ENCODE measurements at regions not wholly inside any gene's neighbourhood (a gene's known extent, or its start where the extent isn't known, plus 50 kb on each side); places are given as distances from the start of the nearest gene placed in this dataset.
"Not testable (repeated sequence)": the region's sequence is repeated elsewhere in the genome, so short reads cannot be mapped to it uniquely, and the experiment has no call there.

GRCh38 chr6:86283596-86283995 is 640.9 kb upstream of the SYNCRIP start:
- not testable (repeated sequence) for H3K4me1 ChIP-seq (ENCODE audit: control insufficient read depth in 2 of 2, insufficient read depth in 2 of 2, low read length in 1 of 2); H3K36me3 ChIP-seq (ENCODE audit: control insufficient read depth in 2 of 2, insufficient read depth in 2 of 2, low read length in 1 of 2); H3K27ac ChIP-seq (ENCODE audit: low read depth in 2 of 2, low read length in 1 of 2); H3K9me3 ChIP-seq (ENCODE audit: control insufficient read depth in 2 of 2, insufficient read depth in 1 of 2, low read depth in 1 of 2, low read length in 1 of 2); H3K4me3 ChIP-seq (ENCODE audit: low read depth in 1 of 2, low read length in 2 of 2); H3K27me3 ChIP-seq (ENCODE audit: control insufficient read depth in 1 of 2, insufficient read depth in 2 of 2, low read length in 2 of 2)
- WGBS, 2 donors = 80 to 85% methylated on average over 6 of the region's 6 CpGs

DNA sequence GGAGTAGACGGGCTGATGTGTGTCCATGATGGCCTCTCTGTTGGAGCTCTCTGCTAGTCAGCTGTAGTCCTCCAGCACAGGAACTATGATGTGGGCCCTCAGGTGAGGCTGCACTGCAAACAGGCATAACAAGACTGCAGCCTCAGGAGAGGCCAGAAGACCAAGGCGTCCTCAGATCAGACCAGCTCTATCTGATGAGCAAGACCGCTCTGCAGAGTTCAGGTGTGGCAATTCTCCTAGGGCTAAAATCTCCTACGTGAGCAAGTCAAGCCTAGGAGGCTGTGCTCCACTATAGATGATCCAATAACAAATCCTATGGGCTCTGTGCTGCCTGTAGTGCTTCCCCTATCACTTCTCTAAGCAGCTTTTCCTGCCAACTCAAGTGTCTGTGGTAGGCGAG is 633.4 kb upstream of the SYNCRIP start:
- H3K27ac ChIP-seq (ENCODE audit: low read depth in 2 of 2, low read length in 1 of 2) = no peak overlapping the region
- H3K9me3 ChIP-seq (ENCODE audit: control insufficient read depth in 2 of 2, insufficient read depth in 1 of 2, low read depth in 1 of 2, low read length in 1 of 2) = peaks cover 0 to 3% of the 10 kb centered on the region in 2 donors
- H3K4me1 ChIP-seq (ENCODE audit: control insufficient read depth in 2 of 2, insufficient read depth in 2 of 2, low read length in 1 of 2) = no peaks in the 10 kb centered on the region
- H3K36me3 ChIP-seq (ENCODE audit: control insufficient read depth in 2 of 2, insufficient read depth in 2 of 2, low read length in 1 of 2) = no peaks in the 10 kb centered on the region
- no peaks in the 10 kb centered on the region for H3K27me3 ChIP-seq (ENCODE audit: control insufficient read depth in 1 of 2, insufficient read depth in 2 of 2, low read length in 2 of 2)
- WGBS, 2 donors = 78 to 84% methylated on average over 5 of the region's 5 CpGs
- H3K4me3 ChIP-seq (ENCODE audit: low read depth in 1 of 2, low read length in 2 of 2) = no peak overlapping the region

- Histone ChIP-seq H3K4me1 (ENCODE audit: control insufficient read depth in 2 of 2, insufficient read depth in 2 of 2, low read length in 1 of 2) (no peaks in the 10 kb centered on the region), H3K9me3 (ENCODE audit: control insufficient read depth in 2 of 2, insufficient read depth in 1 of 2, low read depth in 1 of 2, low read length in 1 of 2) (peaks cover 0 to 3% of the 10 kb centered on the region in 2 donors), H3K27me3 (ENCODE audit: control insufficient read depth in 1 of 2, insufficient read depth in 2 of 2, low read length in 2 of 2) (no peaks in the 10 kb centered on the region), H3K27ac (ENCODE audit: low read depth in 2 of 2, low read length in 1 of 2) (no peak overlapping the region), H3K4me3 (ENCODE audit: low read depth in 1 of 2, low read length in 2 of 2) (no peak overlapping the region), H3K36me3 (ENCODE audit: control insufficient read depth in 2 of 2, insufficient read depth in 2 of 2, low read length in 1 of 2) (no peaks in the 10 kb centered on the region)
- 68 to 73% methylated on average over 2 of the region's 2 CpGs for WGBS, 2 donors
Measured at GRCh38 chr6:86273936-86274335, 631.2 kb upstream of the SYNCRIP start.

GRCh38 chr6:86256615-86257187 is 614.0 kb upstream of the SYNCRIP start:
- Histone ChIP-seq H3K4me3 (ENCODE audit: low read depth in 1 of 2, low read length in 2 of 2) (no peak overlapping the region), H3K27ac (ENCODE audit: low read depth in 2 of 2, low read length in 1 of 2) (no peak overlapping the region), H3K36me3 (ENCODE audit: control insufficient read depth in 2 of 2, insufficient read depth in 2 of 2, low read length in 1 of 2) (no peaks in the 10 kb centered on the region), H3K27me3 (ENCODE audit: control insufficient read depth in 1 of 2, insufficient read depth in 2 of 2, low read length in 2 of 2) (no peaks in the 10 kb centered on the region), H3K4me1 (ENCODE audit: control insufficient read depth in 2 of 2, insufficient read depth in 2 of 2, low read length in 1 of 2) (no peaks in the 10 kb centered on the region), H3K9me3 (ENCODE audit: control insufficient read depth in 2 of 2, insufficient read depth in 1 of 2, low read depth in 1 of 2, low read length in 1 of 2) (no peaks in the 10 kb centered on the region)
- 66% methylated on average over 4 of the region's 4 CpGs for WGBS, 2 donors

DNA sequence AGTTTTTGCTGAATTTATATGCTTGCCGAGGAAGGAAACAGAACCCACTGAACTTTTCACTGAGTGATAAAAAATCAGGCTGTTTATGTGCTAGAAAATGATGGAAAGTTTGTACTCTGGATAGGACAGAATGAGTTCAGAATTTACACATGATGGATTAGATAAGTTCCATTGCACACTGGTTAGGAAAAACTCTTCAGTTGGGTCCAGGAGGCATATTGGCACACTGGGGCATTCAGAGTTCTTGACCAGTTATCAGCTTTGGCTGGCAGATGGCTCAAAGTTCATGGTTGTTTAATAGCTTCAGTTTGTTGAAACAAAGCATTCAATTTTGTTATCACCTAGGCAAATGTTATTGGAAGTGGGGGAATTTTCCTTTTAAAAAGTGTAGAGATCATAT is 613.3 kb upstream of the SYNCRIP start:
- Histone ChIP-seq H3K27ac (ENCODE audit: low read depth in 2 of 2, low read length in 1 of 2) (no peak overlapping the region), H3K36me3 (ENCODE audit: control insufficient read depth in 2 of 2, insufficient read depth in 2 of 2, low read length in 1 of 2) (no peaks in the 10 kb centered on the region), H3K4me1 (ENCODE audit: control insufficient read depth in 2 of 2, insufficient read depth in 2 of 2, low read length in 1 of 2) (no peaks in the 10 kb centered on the region), H3K9me3 (ENCODE audit: control insufficient read depth in 2 of 2, insufficient read depth in 1 of 2, low read depth in 1 of 2, low read length in 1 of 2) (no peaks in the 10 kb centered on the region), H3K4me3 (ENCODE audit: low read depth in 1 of 2, low read length in 2 of 2) (no peak overlapping the region), H3K27me3 (ENCODE audit: control insufficient read depth in 1 of 2, insufficient read depth in 2 of 2, low read length in 2 of 2) (no peaks in the 10 kb centered on the region)
- 26 to 59% methylated on average over 1 of the region's 1 CpG for WGBS, 2 donors

DNA sequence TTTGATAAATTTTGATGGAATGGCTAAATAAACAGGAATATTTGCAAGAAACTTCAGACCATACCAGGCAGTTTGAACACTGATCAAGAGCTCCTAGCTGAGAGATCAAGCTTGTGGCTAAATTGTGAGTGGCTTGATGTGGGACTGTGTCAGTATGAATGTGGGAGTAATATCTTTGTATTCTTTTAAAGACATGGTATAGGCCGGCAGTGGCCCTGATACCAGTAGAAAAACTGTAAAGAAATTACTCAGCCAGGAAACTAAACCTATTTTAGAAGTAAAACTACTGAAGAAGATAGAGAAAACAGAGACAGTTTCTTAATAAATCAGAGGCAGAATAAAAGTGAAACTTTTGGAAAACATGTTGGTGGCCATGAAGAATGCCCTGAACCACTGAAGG is 608.4 kb upstream of the SYNCRIP start:
- Histone ChIP-seq H3K27ac (ENCODE audit: low read depth in 2 of 2, low read length in 1 of 2) (no peak overlapping the region), H3K9me3 (ENCODE audit: control insufficient read depth in 2 of 2, insufficient read depth in 1 of 2, low read depth in 1 of 2, low read length in 1 of 2) (no peaks in the 10 kb centered on the region), H3K36me3 (ENCODE audit: control insufficient read depth in 2 of 2, insufficient read depth in 2 of 2, low read length in 1 of 2) (no peaks in the 10 kb centered on the region), H3K4me3 (ENCODE audit: low read depth in 1 of 2, low read length in 2 of 2) (no peak overlapping the region), H3K27me3 (ENCODE audit: control insufficient read depth in 1 of 2, insufficient read depth in 2 of 2, low read length in 2 of 2) (no peaks in the 10 kb centered on the region), H3K4me1 (ENCODE audit: control insufficient read depth in 2 of 2, insufficient read depth in 2 of 2, low read length in 1 of 2) (no peaks in the 10 kb centered on the region)
- WGBS, 2 donors = 74 to 76% methylated on average over 1 of the region's 1 CpG

GRCh38 chr6:86217906-86218305 is 575.2 kb upstream of the SYNCRIP start:
- Histone ChIP-seq H3K27me3 (ENCODE audit: control insufficient read depth in 1 of 2, insufficient read depth in 2 of 2, low read length in 2 of 2) (no peaks in the 10 kb centered on the region), H3K27ac (ENCODE audit: low read depth in 2 of 2, low read length in 1 of 2) (no peak overlapping the region), H3K4me3 (ENCODE audit: low read depth in 1 of 2, low read length in 2 of 2) (no peak overlapping the region), H3K36me3 (ENCODE audit: control insufficient read depth in 2 of 2, insufficient read depth in 2 of 2, low read length in 1 of 2) (no peaks in the 10 kb centered on the region), H3K9me3 (ENCODE audit: control insufficient read depth in 2 of 2, insufficient read depth in 1 of 2, low read depth in 1 of 2, low read length in 1 of 2) (no peaks in the 10 kb centered on the region), H3K4me1 (ENCODE audit: control insufficient read depth in 2 of 2, insufficient read depth in 2 of 2, low read length in 1 of 2) (no peaks in the 10 kb centered on the region)
- 32 to 47% methylated on average over 2 of the region's 2 CpGs for WGBS, 2 donors

DNA sequence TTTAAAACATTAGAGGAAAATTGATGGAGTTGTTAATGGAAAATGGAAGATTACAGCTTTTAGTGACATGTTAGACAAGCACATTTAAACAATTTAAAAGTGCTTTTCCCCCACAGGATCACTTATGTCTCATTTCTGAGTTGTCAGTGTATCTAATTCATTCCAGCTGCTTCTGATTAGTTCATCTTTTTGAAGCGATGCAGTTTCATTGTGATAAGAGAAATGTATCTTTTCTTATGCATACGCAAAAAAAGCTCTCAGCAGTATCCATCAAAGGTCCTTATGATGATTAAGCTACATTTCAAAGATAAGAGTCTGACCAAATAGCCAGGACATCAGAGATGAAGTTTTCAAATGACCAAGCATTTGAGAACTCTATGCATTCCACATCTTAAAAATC is 572.6 kb upstream of the SYNCRIP start:
- H3K27ac ChIP-seq (ENCODE audit: low read depth in 2 of 2, low read length in 1 of 2) = no peak overlapping the region
- H3K36me3 ChIP-seq (ENCODE audit: control insufficient read depth in 2 of 2, insufficient read depth in 2 of 2, low read length in 1 of 2) = no peaks in the 10 kb centered on the region
- WGBS, 2 donors = 54 to 68% methylated on average over 2 of the region's 2 CpGs
- H3K4me1 ChIP-seq (ENCODE audit: control insufficient read depth in 2 of 2, insufficient read depth in 2 of 2, low read length in 1 of 2) = no peaks in the 10 kb centered on the region
- H3K27me3 ChIP-seq (ENCODE audit: control insufficient read depth in 1 of 2, insufficient read depth in 2 of 2, low read length in 2 of 2) = no peaks in the 10 kb centered on the region
- H3K4me3 ChIP-seq (ENCODE audit: low read depth in 1 of 2, low read length in 2 of 2) = no peak overlapping the region
- no peaks in the 10 kb centered on the region for H3K9me3 ChIP-seq (ENCODE audit: control insufficient read depth in 2 of 2, insufficient read depth in 1 of 2, low read depth in 1 of 2, low read length in 1 of 2)

GRCh38 chr6:86205980-86206379 is 563.3 kb upstream of the SYNCRIP start:
- Histone ChIP-seq H3K27ac (ENCODE audit: low read depth in 2 of 2, low read length in 1 of 2) (no peak overlapping the region), H3K36me3 (ENCODE audit: control insufficient read depth in 2 of 2, insufficient read depth in 2 of 2, low read length in 1 of 2) (no peaks in the 10 kb centered on the region), H3K9me3 (ENCODE audit: control insufficient read depth in 2 of 2, insufficient read depth in 1 of 2, low read depth in 1 of 2, low read length in 1 of 2) (no peaks in the 10 kb centered on the region), H3K27me3 (ENCODE audit: control insufficient read depth in 1 of 2, insufficient read depth in 2 of 2, low read length in 2 of 2) (no peaks in the 10 kb centered on the region), H3K4me3 (ENCODE audit: low read depth in 1 of 2, low read length in 2 of 2) (no peak overlapping the region), H3K4me1 (ENCODE audit: control insufficient read depth in 2 of 2, insufficient read depth in 2 of 2, low read length in 1 of 2) (no peaks in the 10 kb centered on the region)
- 90 to 91% methylated on average over 10 of the region's 10 CpGs for WGBS, 2 donors

GRCh38 chr6:86203044-86203443 is 560.4 kb upstream of the SYNCRIP start:
- Histone ChIP-seq H3K4me1 (ENCODE audit: control insufficient read depth in 2 of 2, insufficient read depth in 2 of 2, low read length in 1 of 2) (no peaks in the 10 kb centered on the region), H3K27ac (ENCODE audit: low read depth in 2 of 2, low read length in 1 of 2) (no peak overlapping the region), H3K9me3 (ENCODE audit: control insufficient read depth in 2 of 2, insufficient read depth in 1 of 2, low read depth in 1 of 2, low read length in 1 of 2) (no peaks in the 10 kb centered on the region), H3K36me3 (ENCODE audit: control insufficient read depth in 2 of 2, insufficient read depth in 2 of 2, low read length in 1 of 2) (no peaks in the 10 kb centered on the region), H3K27me3 (ENCODE audit: control insufficient read depth in 1 of 2, insufficient read depth in 2 of 2, low read length in 2 of 2) (no peaks in the 10 kb centered on the region), H3K4me3 (ENCODE audit: low read depth in 1 of 2, low read length in 2 of 2) (no peak overlapping the region)
- WGBS, 2 donors = 87 to 90% methylated on average over 3 of the region's 3 CpGs

Measured in esophagus (tissue), 2 donors.